NCI-H1105 (cell line): ENCODE measurements at regions not wholly inside any gene's neighbourhood (a gene's known extent, or its start where the extent isn't known, plus 50 kb on each side); places are given as distances from the start of the nearest gene placed in this dataset.
"Not testable (repeated sequence)": the region's sequence is repeated elsewhere in the genome, so short reads cannot be mapped to it uniquely, and the experiment has no call there.

Source experiments
- DNase-seq: peaks from one replicate; lab custom pipeline; 2025; lab: John Stamatoyannopoulos, UW

GRCh38 chr5:126150319-126150718 is 272.9 kb upstream of the GRAMD2B start:
- not testable (repeated sequence) for DNase-seq

- not testable (repeated sequence) for DNase-seq
Observed at GRCh38 chr5:126155298-126155697, 267.9 kb upstream of the GRAMD2B start.

- DNase-seq = no peak
Observed at GRCh38 chr5:126166368-126166767, 256.8 kb upstream of the GRAMD2B start.

GRCh38 chr5:126168785-126169184 is 254.4 kb upstream of the GRAMD2B start:
- no peak for DNase-seq

- no peak for DNase-seq
Observed at GRCh38 chr5:126171916-126172315, 251.3 kb upstream of the GRAMD2B start.

- no peak for DNase-seq
Observed at GRCh38 chr5:126172812-126173211, 250.4 kb upstream of the GRAMD2B start.

- no peak for DNase-seq
Observed at GRCh38 chr5:126178521-126178920, 244.7 kb upstream of the GRAMD2B start.

GRCh38 chr5:126182971-126183695 is 240.1 kb upstream of the GRAMD2B start:
- no peak for DNase-seq

- no peak for DNase-seq
Observed at GRCh38 chr5:126184474-126184873, 238.7 kb upstream of the GRAMD2B start.

- DNase-seq = no peak
Observed at GRCh38 chr5:126186210-126186609, 237.0 kb upstream of the GRAMD2B start.

- no peak for DNase-seq
Observed at GRCh38 chr5:126188804-126189203, 234.4 kb upstream of the GRAMD2B start.

- no peak for DNase-seq
Observed at GRCh38 chr5:126189231-126189630, 234.0 kb upstream of the GRAMD2B start.

- DNase-seq = no peak
Observed at GRCh38 chr5:126189862-126190261, 233.3 kb upstream of the GRAMD2B start.

- no peak for DNase-seq
Observed at GRCh38 chr5:126192226-126192625, 231.0 kb upstream of the GRAMD2B start.

- DNase-seq = no peak
Observed at GRCh38 chr5:126195410-126196100, 227.7 kb upstream of the GRAMD2B start.

GRCh38 chr5:126198531-126198930 is 224.7 kb upstream of the GRAMD2B start:
- no peak for DNase-seq

- DNase-seq = no peak
Observed at GRCh38 chr5:126199467-126199866, 223.7 kb upstream of the GRAMD2B start.

- DNase-seq = no peak
Observed at GRCh38 chr5:126208691-126209090, 214.5 kb upstream of the GRAMD2B start.

GRCh38 chr5:126210955-126211354 is 212.3 kb upstream of the GRAMD2B start:
- DNase-seq = no peak

GRCh38 chr5:126219616-126220015 is 203.6 kb upstream of the GRAMD2B start:
- no peak for DNase-seq

- DNase-seq = no peak
Observed at GRCh38 chr5:126220725-126221124, 202.5 kb upstream of the GRAMD2B start.

- DNase-seq = no peak
Observed at GRCh38 chr5:126228934-126229333, 194.3 kb upstream of the GRAMD2B start.

- DNase-seq = no peak
Observed at GRCh38 chr5:126233256-126233655, 190.0 kb upstream of the GRAMD2B start.
